HG02852 (cell line): ENCODE measurements at regions not wholly inside any gene's neighbourhood (a gene's known extent, or its start where the extent isn't known, plus 50 kb on each side); places are given as distances from the start of the nearest gene placed in this dataset.

Experiments used
- ATAC-seq: cut with Tn5 transposase; IDR thresholded peaks from one replicate; pipeline ENCODE4 v1.9.1; 2021; ENCODE audit warnings: mild to moderate bottlenecking, moderate library complexity; ENCODE audit not compliant: unreplicated experiment

- ATAC-seq: no peak
Measured at GRCh38 chr5:17428176-17428800, 69.7 kb upstream of the TAF11L2 start.

- ATAC-seq: no peak
Measured at GRCh38 chr5:17429353-17429752, 68.7 kb upstream of the TAF11L2 start.

GRCh38 chr5:17430241-17430640 is 67.8 kb upstream of the TAF11L2 start:
- ATAC-seq: no peak

GRCh38 chr5:17431272-17432050 is 66.6 kb upstream of the TAF11L2 start:
- ATAC-seq: no peak

GRCh38 chr5:17432569-17432968 is 65.5 kb upstream of the TAF11L2 start:
- ATAC-seq: no peak

GRCh38 chr5:17433406-17433805 is 64.6 kb upstream of the TAF11L2 start:
- no peak for ATAC-seq

GRCh38 chr5:17434982-17435381 is 63.0 kb upstream of the TAF11L2 start:
- peak; percentile 55 for ATAC-seq

GRCh38 chr5:17436350-17436749 is 61.7 kb upstream of the TAF11L2 start:
- peak; percentile 35 for ATAC-seq

GRCh38 chr5:17436761-17437221 is 61.2 kb upstream of the TAF11L2 start:
- ATAC-seq: peak; percentile 80

- no peak for ATAC-seq
Measured at GRCh38 chr5:17438027-17438426, 60.0 kb upstream of the TAF11L2 start.

GRCh38 chr5:17439956-17440355 is 58.1 kb upstream of the TAF11L2 start:
- no peak for ATAC-seq

- no peak for ATAC-seq
Measured at GRCh38 chr5:17440766-17441165, 57.3 kb upstream of the TAF11L2 start.

- ATAC-seq: no peak
Measured at GRCh38 chr5:17441351-17441750, 56.7 kb upstream of the TAF11L2 start.

GRCh38 chr5:17443333-17444130 is 54.5 kb upstream of the TAF11L2 start:
- no peak for ATAC-seq

- ATAC-seq: no peak
Measured at GRCh38 chr5:17444496-17444895, 53.5 kb upstream of the TAF11L2 start.

GRCh38 chr5:17445185-17445584 is 52.8 kb upstream of the TAF11L2 start:
- no peak for ATAC-seq
